Aorta (tissue), 5 donors: ENCODE measurements at regions not wholly inside any gene's neighbourhood (a gene's known extent, or its start where the extent isn't known, plus 50 kb on each side); places are given as distances from the start of the nearest gene placed in this dataset.

Experiments
- ATAC-seq: fragments of 200-7000 bp; cut with Tn5 transposase; one replicate; pipeline ENCODE4 v1.9.1; 2022; ENCODE audit warnings: moderate library complexity; ENCODE audit not compliant: low FRiP score
- DNase-seq, 2 donors: peaks; one replicate each; pipeline ENCODE4 v3.0.0-alpha.2; 2020
- H3K27ac ChIP-seq, 2 donors: one replicate each; pipeline ENCODE4 v1.5.1; 2013; ENCODE audit warnings: low read length in 2 of 2, mild to moderate bottlenecking in 2 of 2, moderate library complexity in 2 of 2, control low read depth in 1 of 2, inconsistent platforms in 1 of 2, low read depth in 1 of 2
- H3K27me3 ChIP-seq, 2 donors: one replicate each; pipeline ENCODE4 v1.6.1; 2013; ENCODE audit warnings: control low read depth in 1 of 2, low read length in 1 of 2, mild to moderate bottlenecking in 1 of 2, moderate library complexity in 1 of 2; ENCODE audit not compliant: insufficient read depth in 2 of 2, control insufficient read depth in 1 of 2
- H3K36me3 ChIP-seq, 2 donors: one replicate each; pipeline ENCODE4 v1.6.1; 2013; ENCODE audit warnings: control low read depth in 1 of 2, low read length in 1 of 2, mild to moderate bottlenecking in 1 of 2; ENCODE audit not compliant: insufficient read depth in 2 of 2, control insufficient read depth in 1 of 2
- H3K4me1 ChIP-seq, 2 donors: one replicate each; pipeline ENCODE4 v1.6.1; 2013; ENCODE audit warnings: low read length in 2 of 2, control low read depth in 1 of 2, mild to moderate bottlenecking in 1 of 2, moderate library complexity in 1 of 2; ENCODE audit not compliant: insufficient read depth in 2 of 2, control insufficient read depth in 1 of 2
- H3K4me3 ChIP-seq, 2 donors: one replicate each; pipeline ENCODE4 v1.5.1; 2013; ENCODE audit warnings: low read length in 2 of 2, control low read depth in 1 of 2, mild to moderate bottlenecking in 1 of 2
- H3K9me3 ChIP-seq: one replicate; pipeline ENCODE4 v1.6.1; 2013; ENCODE audit warnings: mild to moderate bottlenecking, low read length; ENCODE audit not compliant: control insufficient read depth
- WGBS, 2 donors: extraction: QIAGEN DNeasy Blood & Tissue Kit; methylation state at CpG; one replicate each; pipeline ENCODE4 v1.1.7; 2013; 5-methylcytosine and 5-hydroxymethylcytosine counted together
- intact Hi-C, 2 donors: fragments of 100-400 bp; cut with DNase I; formaldehyde crosslinking; loops; one replicate each; pipeline versions ENCODE4 v1.14.2 to v1.15.0; 2022
- donor health status: healthy with polysubstance abuse.
- donor health status: Bipolar disorder and iron deficiency.
- donor health status: DM: no; HTN: no; CAD: no.
- donor health status: DM: no; HTN: no; CAD: no.
- donor health status: DM: yes; HTN: yes; CAD: no.

DNA sequence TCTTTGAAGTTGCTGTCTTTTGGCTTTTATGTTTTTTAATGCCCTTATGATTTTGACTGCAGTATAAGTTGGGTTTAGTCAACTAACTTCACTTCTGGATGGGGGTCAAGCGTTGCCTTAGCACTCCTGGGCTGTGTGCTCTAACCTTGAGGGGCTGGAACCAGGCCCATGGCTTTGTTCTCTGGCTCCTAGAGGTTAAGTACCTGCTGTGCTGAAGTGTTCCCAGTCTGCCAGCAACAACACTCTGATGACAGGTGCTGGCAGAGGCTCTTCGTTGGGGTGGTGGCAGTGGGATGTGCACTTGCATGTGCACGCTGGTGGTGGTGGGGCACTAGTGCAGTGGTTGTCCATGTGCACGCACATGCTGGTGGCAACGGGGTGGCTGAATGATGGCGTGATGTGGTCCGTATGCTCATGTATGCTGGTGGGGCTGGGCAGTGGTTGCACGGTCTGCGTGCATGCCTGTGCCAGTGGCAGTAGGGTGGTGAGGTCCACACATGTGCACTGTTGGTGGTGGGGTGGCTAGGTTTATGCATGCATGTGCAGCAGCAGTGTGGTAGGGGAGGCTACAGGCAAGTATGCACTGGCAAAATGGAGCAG lies 447.8 kb upstream of the GOT2 start:
- H3K27ac ChIP-seq, result no peak overlapping the region
- ATAC-seq (no peak), DNase-seq (no peak)
- peaks cover 4% of the 10 kb centered on the region for H3K9me3 ChIP-seq
- H3K36me3 ChIP-seq, result no peaks in the 10 kb centered on the region
- intact Hi-C loops, result no loop called here
- 93% methylated on average over 9 of the region's 9 CpGs for WGBS, 2 donors
- no peaks in the 10 kb centered on the region for H3K27me3 ChIP-seq
- H3K4me1 ChIP-seq, result no peaks in the 10 kb centered on the region
- H3K4me3 ChIP-seq, result no peak overlapping the region

DNA sequence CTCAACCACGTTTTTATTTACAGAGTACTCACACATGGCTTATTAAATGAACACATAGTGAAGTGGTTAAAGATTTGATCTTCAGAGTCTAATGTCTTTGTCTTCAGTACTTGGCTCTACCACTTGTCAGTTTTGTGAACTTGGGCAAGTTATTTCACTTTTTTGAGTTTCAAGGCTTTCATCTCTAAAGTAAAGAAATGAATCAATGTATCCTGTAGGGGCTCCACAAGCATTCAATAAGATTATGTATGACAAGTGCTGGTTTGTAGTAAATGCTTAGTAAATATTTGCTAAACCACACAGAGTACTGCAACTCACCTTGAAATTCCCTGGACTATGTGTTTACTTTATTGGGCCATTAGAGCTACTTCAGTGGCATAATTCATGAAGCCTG lies 446.0 kb upstream of the GOT2 start:
- Histone ChIP-seq H3K27ac (no peak overlapping the region), H3K9me3 (peaks cover 4% of the 10 kb centered on the region), H3K4me3 (no peak overlapping the region), H3K4me1 (no peaks in the 10 kb centered on the region), H3K27me3 (no peaks in the 10 kb centered on the region), H3K36me3 (no peaks in the 10 kb centered on the region)
- DNase-seq (no peak), ATAC-seq (no peak)
- intact Hi-C loops, result no loop called here
- WGBS, 2 donors, result 29 to 54% methylated on average over 1 of the region's 1 CpG

DNA sequence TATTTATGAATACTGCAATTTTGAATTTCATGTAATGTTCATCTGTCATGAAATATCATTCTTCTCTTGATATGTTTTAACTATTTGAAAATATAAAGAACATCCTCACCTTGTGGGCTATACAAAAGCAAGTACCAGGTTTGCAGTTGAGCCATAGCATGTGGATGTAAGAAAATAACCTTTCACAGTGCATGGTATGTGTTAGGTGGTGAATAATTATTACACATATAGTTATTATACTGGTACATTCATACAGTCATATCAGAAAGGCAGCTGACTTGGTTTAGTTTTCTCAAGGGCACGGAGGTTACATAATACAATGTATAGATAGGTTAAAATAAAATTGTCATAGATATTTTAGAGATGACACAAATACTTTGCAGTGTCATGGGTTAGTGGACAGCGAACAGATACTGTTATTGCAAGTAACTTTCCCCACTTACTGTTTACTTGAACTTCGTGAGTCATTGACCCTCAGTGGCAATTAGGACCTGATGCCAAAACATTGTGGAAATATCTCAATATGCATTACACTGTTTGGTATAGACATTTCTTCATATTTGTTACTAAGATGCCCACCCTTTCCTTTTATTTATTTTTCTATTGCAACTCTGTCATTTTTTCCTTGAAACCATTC lies 445.4 kb upstream of the GOT2 start:
- Histone ChIP-seq H3K27me3 (no peaks in the 10 kb centered on the region), H3K27ac (no peak overlapping the region), H3K4me3 (no peak overlapping the region), H3K9me3 (peaks cover under 1% of the 10 kb centered on the region), H3K4me1 (no peaks in the 10 kb centered on the region), H3K36me3 (no peaks in the 10 kb centered on the region)
- DNase-seq (no peak), ATAC-seq (no peak)
- WGBS, 2 donors, result 49 to 67% methylated on average over 3 of the region's 3 CpGs
- intact Hi-C loops, result no loop called here

DNA sequence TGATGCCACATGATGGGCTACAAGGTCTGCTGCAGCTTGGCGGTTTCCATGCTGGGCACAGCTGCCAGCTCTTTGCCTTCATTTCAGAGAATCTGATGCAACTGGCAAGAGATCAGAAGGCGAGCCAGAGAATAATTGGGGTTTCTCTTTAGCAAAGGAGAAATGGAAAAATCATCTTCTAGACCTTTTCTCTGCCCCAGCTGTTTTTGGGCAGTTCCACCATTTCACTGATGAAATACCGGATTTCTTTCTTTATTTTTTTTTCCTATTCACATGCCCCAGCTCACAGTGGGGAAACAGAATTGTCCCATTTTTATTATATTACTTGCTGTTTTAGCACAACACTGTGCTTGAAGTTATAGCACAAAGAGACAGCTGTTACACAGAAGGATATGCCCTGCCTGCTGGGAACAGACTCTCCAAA lies 439.3 kb upstream of the GOT2 start:
- no peak overlapping the region for H3K4me3 ChIP-seq
- H3K9me3 ChIP-seq, result peaks cover 2% of the 10 kb centered on the region
- no peak for DNase-seq
- no peaks in the 10 kb centered on the region for H3K4me1 ChIP-seq
- ATAC-seq, result no peak
- intact Hi-C loops, result no loop called here
- H3K27ac ChIP-seq, result no peak overlapping the region
- WGBS, 2 donors, result 84 to 89% methylated on average over 3 of the region's 3 CpGs
- H3K27me3 ChIP-seq, result no peaks in the 10 kb centered on the region
- H3K36me3 ChIP-seq, result no peaks in the 10 kb centered on the region

DNA sequence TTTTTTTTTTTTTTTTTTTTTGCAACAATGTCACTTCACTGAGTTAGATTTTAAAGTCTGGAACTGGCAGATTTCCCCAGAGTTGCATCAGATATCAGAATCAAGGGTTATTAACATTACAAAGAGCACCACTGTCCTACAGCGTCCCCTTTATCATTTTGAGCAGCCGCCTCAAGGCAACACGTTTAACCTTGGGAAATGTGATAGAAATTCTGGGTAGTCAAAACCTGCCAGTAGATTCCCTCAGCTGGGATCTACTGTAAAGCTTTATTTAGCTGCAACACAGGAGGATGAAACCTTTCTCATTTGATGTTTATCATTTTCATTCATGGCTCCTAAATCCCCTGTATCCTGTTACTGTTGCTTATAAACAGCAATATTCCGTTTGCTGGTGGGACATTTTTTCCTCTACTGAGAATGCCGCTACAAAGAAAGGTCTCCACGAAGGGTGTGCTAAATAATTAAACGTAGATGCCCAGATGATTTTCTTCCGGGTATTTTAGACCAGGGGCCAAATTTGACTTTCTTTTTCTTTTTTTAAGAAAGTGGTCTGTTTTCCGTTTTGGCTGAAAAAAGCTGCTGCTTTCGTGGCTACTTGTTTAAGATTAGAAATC lies 436.1 kb upstream of the GOT2 start:
- Histone ChIP-seq H3K27ac (no peak overlapping the region), H3K27me3 (no peaks in the 10 kb centered on the region), H3K9me3 (peaks cover 2% of the 10 kb centered on the region), H3K4me1 (no peaks in the 10 kb centered on the region), H3K4me3 (no peak overlapping the region), H3K36me3 (no peaks in the 10 kb centered on the region)
- intact Hi-C loops, result no loop called here
- ATAC-seq (no peak), DNase-seq (no peak)
- WGBS, 2 donors, result 23 to 26% methylated on average over 10 of the region's 10 CpGs

DNA sequence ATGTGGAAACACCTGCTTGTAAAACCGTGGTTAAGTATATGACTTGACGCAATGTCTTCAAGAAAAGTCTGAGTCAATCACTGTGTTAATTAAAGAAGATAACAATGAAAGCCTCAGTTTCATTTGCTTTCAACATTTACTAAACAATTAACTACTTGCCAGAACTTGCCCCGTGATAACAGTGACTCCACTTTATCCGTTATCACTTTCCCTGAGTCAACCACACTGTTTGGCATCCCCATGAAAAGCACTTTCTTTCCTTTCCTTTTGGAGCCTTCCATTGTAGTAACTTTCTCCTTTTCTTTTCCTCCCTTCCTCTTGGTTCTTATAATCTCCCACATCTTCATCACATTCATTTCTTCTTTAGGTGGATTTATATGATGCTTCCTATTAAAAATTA lies 435.1 kb upstream of the GOT2 start:
- Histone ChIP-seq H3K4me3 (no peak overlapping the region), H3K27ac (no peak overlapping the region), H3K36me3 (no peaks in the 10 kb centered on the region), H3K4me1 (no peaks in the 10 kb centered on the region), H3K27me3 (no peaks in the 10 kb centered on the region), H3K9me3 (peaks cover 2% of the 10 kb centered on the region)
- 62 to 63% methylated on average over 4 of the region's 4 CpGs for WGBS, 2 donors
- intact Hi-C loops, result no loop called here
- ATAC-seq, result no peak
- no peak for DNase-seq

DNA sequence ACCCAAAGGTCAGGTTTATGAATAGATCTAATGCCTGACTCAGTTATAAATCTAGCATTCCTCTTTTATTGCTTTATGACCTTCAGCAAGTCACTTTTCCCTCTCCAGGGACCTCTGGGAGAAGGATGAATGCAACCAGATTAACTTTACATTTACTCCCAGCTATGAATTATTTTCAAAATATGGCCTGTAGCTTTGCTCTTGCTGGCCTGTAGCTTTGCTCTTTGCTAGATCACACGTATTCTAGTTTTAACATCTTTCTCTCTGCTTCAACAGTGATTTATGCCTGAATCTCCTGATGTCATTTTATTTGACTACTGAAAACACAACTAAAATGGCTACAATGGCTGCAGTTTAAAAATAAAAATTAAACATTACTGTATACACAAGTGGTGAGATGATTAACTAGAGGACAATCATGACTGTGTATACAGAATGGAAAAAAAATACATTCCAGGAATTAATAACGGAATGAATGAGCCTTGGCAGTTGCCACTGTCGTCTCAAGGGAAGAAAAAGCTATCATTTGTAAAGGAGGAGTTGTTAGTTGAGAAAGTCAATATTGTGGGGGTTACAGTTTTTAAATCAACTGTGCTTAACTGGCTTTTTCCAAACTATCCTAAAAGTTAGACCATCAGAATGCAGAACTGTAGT lies 434.5 kb upstream of the GOT2 start:
- H3K4me3 ChIP-seq, result no peak overlapping the region
- WGBS, 2 donors, result 14 to 22% methylated on average over 3 of the region's 3 CpGs
- no peak overlapping the region for H3K27ac ChIP-seq
- intact Hi-C loops, result no loop called here
- no peak for ATAC-seq
- DNase-seq, result no peak
- peaks cover 2% of the 10 kb centered on the region for H3K9me3 ChIP-seq
- no peaks in the 10 kb centered on the region for H3K4me1 ChIP-seq
- H3K27me3 ChIP-seq, result no peaks in the 10 kb centered on the region
- H3K36me3 ChIP-seq, result no peaks in the 10 kb centered on the region

DNA sequence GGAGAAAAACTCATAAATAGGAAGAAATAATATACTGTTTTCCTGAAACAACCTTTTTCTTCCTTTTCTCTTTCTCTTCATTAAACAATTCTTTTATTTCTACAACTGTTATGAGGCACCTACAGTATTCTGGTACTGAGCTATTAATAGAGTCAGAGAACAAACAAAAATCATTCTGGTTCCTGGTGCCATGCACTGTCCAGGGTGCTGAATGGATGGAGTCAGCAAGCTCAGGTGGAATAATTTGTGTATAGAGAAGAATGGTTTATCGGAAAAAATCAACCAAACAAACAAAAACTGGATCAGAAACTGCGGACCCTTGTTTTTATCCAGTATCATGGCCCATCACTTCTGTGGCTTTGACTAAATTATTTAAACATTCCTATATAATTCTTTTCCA lies 430.3 kb upstream of the GOT2 start:
- Histone ChIP-seq H3K27me3 (no peaks in the 10 kb centered on the region), H3K9me3 (peaks cover 2% of the 10 kb centered on the region), H3K36me3 (no peaks in the 10 kb centered on the region), H3K4me3 (no peak overlapping the region), H3K4me1 (no peaks in the 10 kb centered on the region), H3K27ac (no peak overlapping the region)
- 78 to 83% methylated on average over 2 of the region's 2 CpGs for WGBS, 2 donors
- ATAC-seq (no peak), DNase-seq (no peak)
- intact Hi-C loops, result no loop called here
